B cell (primary cell): ENCODE measurements at regions not wholly inside any gene's neighbourhood (a gene's known extent, or its start where the extent isn't known, plus 50 kb on each side); places are given as distances from the start of the nearest gene placed in this dataset.

Experiments used
- CTCF ChIP-seq: fragments of 200-600 bp; IDR thresholded peaks from one replicate; pipeline ENCODE4 v1.8.0; 2022; ENCODE audit warnings: antibody characterized with exemption, mild to moderate bottlenecking
- EZH2 ChIP-seq: IDR thresholded peaks from 2 replicates; pipeline ENCODE4 v1.6.1; 2012; ENCODE audit warnings: borderline replicate concordance, low read depth, mild to moderate bottlenecking, moderate library complexity, low read length; ENCODE audit not compliant: insufficient read depth, poor library complexity, severe bottlenecking

- TF ChIP-seq EZH2 (no peak), CTCF (no peak)
These were observed 136.3 kb upstream of the PDE1C start for GRCh38 chr7:32206488-32206887.
